Smooth muscle cell (in vitro differentiated cells): ENCODE measurements at regions not wholly inside any gene's neighbourhood (a gene's known extent, or its start where the extent isn't known, plus 50 kb on each side); places are given as distances from the start of the nearest gene placed in this dataset.

Source experiments
- DNase-seq: peaks from one replicate; lab custom pipeline; 2025; ENCODE audit not compliant: unreplicated experiment; lab: John Stamatoyannopoulos, UW
- H2AFZ ChIP-seq: fragments of 200-600 bp; sonication (generic); 2 replicates; pipeline ENCODE4 v1.6.0; 2016; ENCODE audit warnings: antibody characterized with exemption, low read depth, mild to moderate bottlenecking
- H3F3A ChIP-seq: fragments of 200-600 bp; sonication (generic); 2 replicates; pipeline ENCODE4 v1.6.0; 2017; ENCODE audit warnings: antibody characterized with exemption, low read depth
- H3K27ac ChIP-seq: fragments of 200-600 bp; sonication (generic); 2 replicates; pipeline ENCODE4 v1.5.1; 2016; ENCODE audit warnings: low read depth, mild to moderate bottlenecking
- H3K27me3 ChIP-seq: fragments of 200-600 bp; sonication (generic); 2 replicates; pipeline ENCODE4 v1.6.1; 2016; ENCODE audit warnings: low read depth, mild to moderate bottlenecking
- H3K36me3 ChIP-seq: fragments of 200-600 bp; sonication (generic); 2 replicates; pipeline ENCODE4 v1.5.1; 2016; ENCODE audit warnings: low read depth
- H3K4me1 ChIP-seq: fragments of 200-600 bp; sonication (generic); 2 replicates; pipeline ENCODE4 v1.5.1; 2016; ENCODE audit warnings: low read depth
- H3K4me2 ChIP-seq: fragments of 200-600 bp; sonication (generic); 2 replicates; pipeline ENCODE4 v1.6.0; 2016; ENCODE audit warnings: mild to moderate bottlenecking
- H3K4me3 ChIP-seq: fragments of 200-600 bp; sonication (generic); 2 replicates; pipeline ENCODE4 v1.5.1; 2016; ENCODE audit warnings: mild to moderate bottlenecking
- H3K79me2 ChIP-seq: fragments of 200-600 bp; sonication (generic); 2 replicates; pipeline ENCODE4 v1.6.0; 2016; ENCODE audit warnings: low read depth, mild to moderate bottlenecking
- H3K9ac ChIP-seq: fragments of 200-600 bp; sonication (generic); 2 replicates; pipeline ENCODE4 v1.6.0; 2016; ENCODE audit warnings: low read depth
- H3K9me3 ChIP-seq: fragments of 200-600 bp; sonication (generic); replicated peaks from 2 replicates; pipeline ENCODE4 v1.5.1; 2016; ENCODE audit warnings: low read depth
- H4K20me1 ChIP-seq: fragments of 200-600 bp; sonication (generic); 2 replicates; pipeline ENCODE4 v1.6.0; 2016; ENCODE audit warnings: low read depth
- WGBS: methylation state at CpG from one replicate; pipeline ENCODE4 v1.1.7; 2016; ENCODE audit warnings: low lambda C conversion rate; 5-methylcytosine and 5-hydroxymethylcytosine counted together
- TF ChIP-seq, protein P1 (sequence below): fragments of 200-600 bp; sonication (generic); IDR thresholded peaks from 2 replicates; pipeline ENCODE4 v1.5.1; 2017; ENCODE audit warnings: borderline replicate concordance, mild to moderate bottlenecking, antibody characterized with exemption; ENCODE audit not compliant: insufficient read depth, poor library complexity, severe bottlenecking

DNA sequence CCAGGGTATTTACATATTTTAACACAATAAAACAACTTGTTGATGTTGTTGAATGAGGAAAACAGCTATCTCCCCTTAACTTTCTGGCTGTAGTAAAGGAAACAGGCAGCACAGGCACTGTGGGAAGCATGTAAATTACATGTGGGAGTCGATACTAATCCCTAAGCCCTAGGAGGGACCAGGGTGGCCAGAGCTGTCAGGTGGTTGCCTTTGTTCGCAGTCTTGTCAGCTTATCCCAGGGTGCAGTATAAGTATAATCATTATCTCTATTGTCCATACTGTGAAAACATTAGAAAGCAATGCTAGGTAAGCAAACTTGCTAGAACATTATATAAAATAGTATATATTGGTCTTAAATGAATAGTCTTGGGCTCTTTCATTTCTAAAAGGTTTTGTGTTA lies 125.6 kb upstream of the RPS23 start:
- DNase-seq, result no peak
- TF ChIP-seq, protein P1, sequence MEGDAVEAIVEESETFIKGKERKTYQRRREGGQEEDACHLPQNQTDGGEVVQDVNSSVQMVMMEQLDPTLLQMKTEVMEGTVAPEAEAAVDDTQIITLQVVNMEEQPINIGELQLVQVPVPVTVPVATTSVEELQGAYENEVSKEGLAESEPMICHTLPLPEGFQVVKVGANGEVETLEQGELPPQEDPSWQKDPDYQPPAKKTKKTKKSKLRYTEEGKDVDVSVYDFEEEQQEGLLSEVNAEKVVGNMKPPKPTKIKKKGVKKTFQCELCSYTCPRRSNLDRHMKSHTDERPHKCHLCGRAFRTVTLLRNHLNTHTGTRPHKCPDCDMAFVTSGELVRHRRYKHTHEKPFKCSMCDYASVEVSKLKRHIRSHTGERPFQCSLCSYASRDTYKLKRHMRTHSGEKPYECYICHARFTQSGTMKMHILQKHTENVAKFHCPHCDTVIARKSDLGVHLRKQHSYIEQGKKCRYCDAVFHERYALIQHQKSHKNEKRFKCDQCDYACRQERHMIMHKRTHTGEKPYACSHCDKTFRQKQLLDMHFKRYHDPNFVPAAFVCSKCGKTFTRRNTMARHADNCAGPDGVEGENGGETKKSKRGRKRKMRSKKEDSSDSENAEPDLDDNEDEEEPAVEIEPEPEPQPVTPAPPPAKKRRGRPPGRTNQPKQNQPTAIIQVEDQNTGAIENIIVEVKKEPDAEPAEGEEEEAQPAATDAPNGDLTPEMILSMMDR, result no peak
- Histone ChIP-seq H3K4me1 (peaks cover 4% of the 10 kb centered on the region), H3K4me3 (no peak overlapping the region), H4K20me1 (no peaks in the 10 kb centered on the region), H3K27ac (peak overlapping the region; percentile 98), H2AFZ (no peak overlapping the region), H3K4me2 (no peak overlapping the region), H3K36me3 (no peaks in the 10 kb centered on the region), H3K79me2 (no peaks in the 10 kb centered on the region), H3K9me3 (peaks cover 9% of the 10 kb centered on the region), H3K27me3 (no peaks in the 10 kb centered on the region), H3K9ac (no peak overlapping the region), H3F3A (peaks cover 1% of the 10 kb centered on the region)
- WGBS, result 92% methylated on average over 2 of the region's 2 CpGs

DNA sequence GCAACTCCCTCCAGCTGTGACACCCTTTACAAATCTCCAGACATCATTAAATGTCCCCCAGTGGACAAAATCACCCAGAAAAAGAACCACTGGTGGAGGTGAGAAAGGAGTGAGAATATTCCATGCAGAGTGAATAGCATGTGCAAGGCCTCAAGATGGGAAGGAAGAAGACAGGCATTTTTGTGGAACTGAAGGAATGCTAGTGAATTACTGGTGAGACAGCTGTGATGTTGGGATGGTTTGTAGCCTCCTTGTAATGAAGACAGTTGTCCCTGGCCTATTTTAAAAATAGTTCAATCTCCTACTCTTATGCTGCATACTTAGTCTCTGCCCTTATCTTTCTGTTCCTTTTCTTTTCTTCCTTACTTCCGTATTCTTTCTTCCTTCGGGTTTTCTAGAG lies 124.9 kb upstream of the RPS23 start:
- no peak overlapping the region for H3K4me3 ChIP-seq
- H3K9ac ChIP-seq, result no peak overlapping the region
- WGBS, result 94% methylated on average over 2 of the region's 2 CpGs

DNA sequence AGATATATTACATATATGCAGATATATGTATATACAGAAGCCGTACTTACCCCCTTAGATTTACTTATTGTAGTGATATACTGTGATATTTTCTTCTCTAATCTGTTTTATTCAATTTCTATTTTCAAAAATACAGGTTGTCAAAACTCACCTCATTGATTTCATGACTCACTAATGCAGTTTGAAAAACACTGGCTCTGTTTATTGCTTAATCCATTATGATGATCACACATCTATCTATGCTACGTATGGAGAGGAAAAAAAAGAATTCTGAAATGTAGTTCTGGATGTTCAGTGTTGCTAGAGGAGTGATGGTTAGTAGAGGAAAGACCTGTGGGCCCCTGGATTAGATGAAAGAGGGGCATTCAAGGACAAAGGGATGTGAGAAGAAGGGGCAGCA lies 121.0 kb upstream of the RPS23 start:
- no peak for DNase-seq
- Histone ChIP-seq H3K4me3 (no peak overlapping the region), H3F3A (peaks cover 30% of the 10 kb centered on the region), H3K79me2 (peaks cover 7% of the 10 kb centered on the region), H3K27ac (peak overlapping the region; percentile 99), H3K9me3 (peaks cover 2% of the 10 kb centered on the region), H3K4me2 (no peak overlapping the region), H3K36me3 (no peaks in the 10 kb centered on the region), H3K4me1 (peaks cover 4% of the 10 kb centered on the region), H2AFZ (no peak overlapping the region), H4K20me1 (no peaks in the 10 kb centered on the region), H3K9ac (no peak overlapping the region), H3K27me3 (no peaks in the 10 kb centered on the region)
- 92% methylated on average over 2 of the region's 2 CpGs for WGBS
- TF ChIP-seq, protein P1, result no peak

More for the DNA sequence above, 124.9 kb upstream of the RPS23 start:
- H3K4me2 ChIP-seq, result no peak overlapping the region
- H3K36me3 ChIP-seq, result no peaks in the 10 kb centered on the region
- H3K9me3 ChIP-seq, result peaks cover 9% of the 10 kb centered on the region
- TF ChIP-seq, protein P1, result no peak
- DNase-seq, result no peak
- H3F3A ChIP-seq, result peaks cover 4% of the 10 kb centered on the region
- H3K27ac ChIP-seq, result no peak overlapping the region
- no peaks in the 10 kb centered on the region for H4K20me1 ChIP-seq
- no peaks in the 10 kb centered on the region for H3K79me2 ChIP-seq
- no peak overlapping the region for H2AFZ ChIP-seq
- H3K27me3 ChIP-seq, result no peaks in the 10 kb centered on the region
- H3K4me1 ChIP-seq, result peaks cover 4% of the 10 kb centered on the region

DNA sequence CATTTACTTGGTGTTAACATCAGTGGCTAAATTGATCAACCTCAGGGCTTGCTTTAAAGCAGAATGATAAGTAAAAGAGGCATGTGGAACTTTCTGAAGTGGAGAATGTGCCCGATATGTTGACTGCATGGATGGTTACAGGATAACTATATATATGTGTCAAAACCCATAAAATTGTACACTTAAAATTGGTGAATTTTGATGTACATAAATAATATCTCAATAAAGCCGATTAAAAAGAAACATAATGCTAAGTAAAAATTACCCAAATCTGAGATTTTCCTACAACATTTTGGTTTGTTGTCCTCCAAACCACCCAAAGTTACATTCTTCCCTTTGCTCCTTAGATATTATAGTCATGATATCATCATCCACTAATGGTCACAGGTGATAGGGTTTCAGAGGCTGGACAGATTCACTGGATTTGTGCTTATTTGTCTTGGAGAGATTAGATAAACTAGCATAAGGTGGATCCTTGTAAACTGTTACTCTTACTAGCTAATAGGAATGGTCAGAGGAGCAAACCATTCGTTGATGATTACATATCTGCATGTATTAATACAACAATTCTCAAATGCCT lies 119.7 kb upstream of the RPS23 start:
- peaks cover 11% of the 10 kb centered on the region for H3K4me1 ChIP-seq
- no peaks in the 10 kb centered on the region for H3K36me3 ChIP-seq
- H3K9me3 ChIP-seq, result no peaks in the 10 kb centered on the region
- H3K27ac ChIP-seq, result peak overlapping the region; percentile 99
- no peaks in the 10 kb centered on the region for H3K27me3 ChIP-seq
- H3K4me3 ChIP-seq, result no peak overlapping the region
- 68% methylated on average over 3 of the region's 3 CpGs for WGBS
- H3F3A ChIP-seq, result peaks cover 36% of the 10 kb centered on the region
- peaks cover 7% of the 10 kb centered on the region for H3K79me2 ChIP-seq
- no peak for DNase-seq
- H2AFZ ChIP-seq, result no peak overlapping the region
- H3K9ac ChIP-seq, result peak overlapping the region; percentile 40
- TF ChIP-seq, protein P1, result no peak
- H4K20me1 ChIP-seq, result no peaks in the 10 kb centered on the region
- H3K4me2 ChIP-seq, result peak overlapping the region; percentile 60
